Trophoblast cell (in vitro differentiated cells and primary cell): ENCODE measurements at regions not wholly inside any gene's neighbourhood (a gene's known extent, or its start where the extent isn't known, plus 50 kb on each side); places are given as distances from the start of the nearest gene placed in this dataset.

Experiments
- DNase-seq, 2 donors: peaks; one replicate each; pipeline ENCODE4 v3.0.0-alpha.2; 2016
- H2AFZ ChIP-seq: 2 replicates; pipeline ENCODE4 v1.6.1; 2013; ENCODE audit warnings: low read length, moderate library complexity, mild to moderate bottlenecking; ENCODE audit not compliant: insufficient read depth, poor library complexity
- H2AK5ac ChIP-seq: 2 replicates; pipeline ENCODE4 v1.6.1; 2013; ENCODE audit warnings: mild to moderate bottlenecking, low read length
- H2BK120ac ChIP-seq: 2 replicates; pipeline ENCODE4 v1.6.1; 2013; ENCODE audit warnings: low read length, mild to moderate bottlenecking, moderate library complexity; ENCODE audit not compliant: insufficient read depth, poor library complexity
- H2BK12ac ChIP-seq: 2 replicates; pipeline ENCODE4 v1.6.1; 2013; ENCODE audit warnings: mild to moderate bottlenecking, low read length, moderate library complexity
- H2BK5ac ChIP-seq: 2 replicates; pipeline ENCODE4 v1.6.1; 2013; ENCODE audit warnings: low read length, low read depth, moderate library complexity, mild to moderate bottlenecking; ENCODE audit not compliant: poor library complexity
- H3K14ac ChIP-seq: 2 replicates; pipeline ENCODE4 v1.6.1; 2013; ENCODE audit warnings: mild to moderate bottlenecking, low read length
- H3K18ac ChIP-seq: 2 replicates; pipeline ENCODE4 v1.6.1; 2013; ENCODE audit warnings: mild to moderate bottlenecking, low read length
- H3K23ac ChIP-seq: 2 replicates; pipeline ENCODE4 v1.6.1; 2013; ENCODE audit warnings: low read length
- H3K27ac ChIP-seq: 2 replicates; pipeline ENCODE4 v1.5.1; 2013; ENCODE audit warnings: low read depth, mild to moderate bottlenecking, inconsistent platforms, low read length, moderate library complexity
- H3K27me3 ChIP-seq: 2 replicates; pipeline ENCODE4 v1.6.1; 2013; ENCODE audit warnings: inconsistent platforms, mild to moderate bottlenecking, low read length, moderate library complexity; ENCODE audit not compliant: insufficient read depth
- H3K36me3 ChIP-seq, 2 experiments: 1 replicate in 1 of 2; 2 replicates in 1 of 2; pipeline ENCODE4 v1.6.1; 2013; ENCODE audit warnings: low read length in 2 of 2, mild to moderate bottlenecking in 2 of 2, moderate library complexity in 1 of 2; ENCODE audit not compliant: insufficient read depth in 2 of 2, control insufficient read depth in 1 of 2
- H3K4ac ChIP-seq: 2 replicates; pipeline ENCODE4 v1.6.1; 2013; ENCODE audit warnings: low read depth, mild to moderate bottlenecking, low read length, moderate library complexity
- H3K4me1 ChIP-seq, 2 experiments: 1 replicate in 1 of 2; 2 replicates in 1 of 2; pipeline ENCODE4 v1.6.1; 2013; ENCODE audit warnings: low read length in 2 of 2, mild to moderate bottlenecking in 2 of 2, moderate library complexity in 1 of 2; ENCODE audit not compliant: insufficient read depth in 2 of 2, control insufficient read depth in 1 of 2
- H3K4me2 ChIP-seq: 2 replicates; pipeline ENCODE4 v1.6.1; 2013; ENCODE audit warnings: inconsistent platforms, mild to moderate bottlenecking, low read length, moderate library complexity
- H3K4me3 ChIP-seq: 2 replicates; pipeline ENCODE4 v1.5.1; 2013; ENCODE audit warnings: mild to moderate bottlenecking, low read depth, low read length, inconsistent platforms
- H3K79me1 ChIP-seq: one replicate; pipeline ENCODE4 v1.6.1; 2013; ENCODE audit warnings: low read length
- H3K79me2 ChIP-seq: 2 replicates; pipeline ENCODE4 v1.6.1; 2013; ENCODE audit warnings: low read length, mild to moderate bottlenecking; ENCODE audit not compliant: control insufficient read depth, insufficient read depth, poor library complexity
- H3K9ac ChIP-seq: 2 replicates; pipeline ENCODE4 v1.6.1; 2013; ENCODE audit warnings: mild to moderate bottlenecking, low read length
- H3K9me3 ChIP-seq: 2 replicates; pipeline ENCODE4 v1.6.1; 2013; ENCODE audit warnings: low read depth, mild to moderate bottlenecking, control low read depth, inconsistent platforms, low read length; ENCODE audit not compliant: insufficient read depth
- H4K12ac ChIP-seq: 2 replicates; pipeline ENCODE4 v1.6.1; 2013; ENCODE audit warnings: low read depth, mild to moderate bottlenecking, low read length, moderate library complexity
- H4K8ac ChIP-seq: 2 replicates; pipeline ENCODE4 v1.6.1; 2013; ENCODE audit warnings: low read depth, mild to moderate bottlenecking, low read length, moderate library complexity
- H4K91ac ChIP-seq: one replicate; pipeline ENCODE4 v1.6.1; 2013; ENCODE audit warnings: low read depth, mild to moderate bottlenecking, low read length, moderate library complexity
- WGBS: extraction: QIAGEN DNeasy Blood & Tissue Kit; methylation state at CpG from one replicate; pipeline ENCODE4 v1.1.7; 2013; ENCODE audit warnings: missing lambda C conversion rate; ENCODE audit not compliant: insufficient read length, insufficient coverage; ENCODE audit errors: extremely low coverage; 5-methylcytosine and 5-hydroxymethylcytosine counted together

- Histone ChIP-seq H2BK12ac (no peak overlapping the region), H3K36me3 (no peaks in the 10 kb centered on the region), H4K12ac (no peak overlapping the region), H3K9ac (no peak overlapping the region), H3K79me2 (no peaks in the 10 kb centered on the region), H4K8ac (no peak overlapping the region), H3K27ac (no peak overlapping the region), H3K4ac (no peak overlapping the region), H3K4me1 (no peaks in the 10 kb centered on the region), H2BK5ac (no peak overlapping the region), H2BK120ac (no peak overlapping the region), H3K23ac (no peak overlapping the region), H3K9me3 (peaks cover 2% of the 10 kb centered on the region), H3K18ac (no peak overlapping the region), H3K27me3 (no peaks in the 10 kb centered on the region), H4K91ac (no peak overlapping the region), H3K4me3 (no peak overlapping the region), H3K79me1 (no peaks in the 10 kb centered on the region), H2AK5ac (no peak overlapping the region), H2AFZ (no peak overlapping the region), H3K4me2 (no peak overlapping the region), H3K14ac (no peak overlapping the region)
- WGBS: no CpG with 5 or more reads among the region's 11 CpGs
- no peak for DNase-seq
Observed at GRCh38 chr3:69445024-69445423, 59.1 kb upstream of the FRMD4B start.

- H2BK12ac ChIP-seq: no peak overlapping the region
- no peak overlapping the region for H3K9ac ChIP-seq
- no peak for DNase-seq
- no peak overlapping the region for H2AK5ac ChIP-seq
- H3K9me3 ChIP-seq: peaks cover 2% of the 10 kb centered on the region
- no peak overlapping the region for H2BK5ac ChIP-seq
- no peaks in the 10 kb centered on the region for H3K36me3 ChIP-seq
- no peak overlapping the region for H3K4me3 ChIP-seq
- no peak overlapping the region for H3K14ac ChIP-seq
- H3K18ac ChIP-seq: no peak overlapping the region
- H3K79me2 ChIP-seq: no peaks in the 10 kb centered on the region
- H2AFZ ChIP-seq: no peak overlapping the region
- no peak overlapping the region for H4K12ac ChIP-seq
- H3K23ac ChIP-seq: no peak overlapping the region
- H3K27me3 ChIP-seq: no peaks in the 10 kb centered on the region
- no peak overlapping the region for H4K91ac ChIP-seq
- H3K27ac ChIP-seq: no peak overlapping the region
- H3K79me1 ChIP-seq: no peaks in the 10 kb centered on the region
- H3K4me1 ChIP-seq: no peaks in the 10 kb centered on the region
- no peak overlapping the region for H2BK120ac ChIP-seq
- no peak overlapping the region for H3K4ac ChIP-seq
- no peak overlapping the region for H3K4me2 ChIP-seq
- H4K8ac ChIP-seq: no peak overlapping the region
Observed at GRCh38 chr3:69443457-69443920, 57.6 kb upstream of the FRMD4B start.

GRCh38 chr3:69442771-69443311 lies 57.0 kb upstream of the FRMD4B start:
- H3K14ac ChIP-seq: no peak overlapping the region
- H3K79me2 ChIP-seq: no peaks in the 10 kb centered on the region
- H3K9ac ChIP-seq: no peak overlapping the region
- DNase-seq: no peak
- peaks cover 2% of the 10 kb centered on the region for H3K9me3 ChIP-seq
- H2BK12ac ChIP-seq: no peak overlapping the region
- H4K8ac ChIP-seq: no peak overlapping the region
- no peak overlapping the region for H3K4me2 ChIP-seq
- H3K18ac ChIP-seq: no peak overlapping the region
- no peak overlapping the region for H3K23ac ChIP-seq
- H4K12ac ChIP-seq: no peak overlapping the region
- H2BK120ac ChIP-seq: no peak overlapping the region
- no peaks in the 10 kb centered on the region for H3K79me1 ChIP-seq
- H3K4me1 ChIP-seq: no peaks in the 10 kb centered on the region
- no peaks in the 10 kb centered on the region for H3K27me3 ChIP-seq
- H3K4ac ChIP-seq: no peak overlapping the region
- H3K4me3 ChIP-seq: no peak overlapping the region
- WGBS: no CpG with 5 or more reads among the region's 2 CpGs
- H3K36me3 ChIP-seq: no peaks in the 10 kb centered on the region
- no peak overlapping the region for H4K91ac ChIP-seq
- H2AFZ ChIP-seq: no peak overlapping the region
- H2AK5ac ChIP-seq: no peak overlapping the region
- H3K27ac ChIP-seq: no peak overlapping the region
- no peak overlapping the region for H2BK5ac ChIP-seq

- no CpG with 5 or more reads among the region's 2 CpGs for WGBS
- no peak overlapping the region for H3K4ac ChIP-seq
Observed at GRCh38 chr3:69441732-69442131, 55.8 kb upstream of the FRMD4B start.

More at GRCh38 chr3:69441732-69442131, 55.8 kb upstream of the FRMD4B start:
- no peak overlapping the region for H4K91ac ChIP-seq
- peaks cover 2% of the 10 kb centered on the region for H3K9me3 ChIP-seq
- H3K79me2 ChIP-seq: no peaks in the 10 kb centered on the region
- H2BK5ac ChIP-seq: no peak overlapping the region
- no peak overlapping the region for H2BK12ac ChIP-seq
- H3K23ac ChIP-seq: no peak overlapping the region
- no peak overlapping the region for H4K12ac ChIP-seq
- H3K14ac ChIP-seq: no peak overlapping the region
- H3K9ac ChIP-seq: no peak overlapping the region
- no peak overlapping the region for H2AK5ac ChIP-seq
- no peaks in the 10 kb centered on the region for H3K36me3 ChIP-seq
- no peak overlapping the region for H3K4me2 ChIP-seq
- H3K27ac ChIP-seq: no peak overlapping the region
- H3K4me3 ChIP-seq: no peak overlapping the region
- H4K8ac ChIP-seq: no peak overlapping the region
- peak in 1 of 2 donors; percentile 54 for DNase-seq
- H3K4me1 ChIP-seq: no peaks in the 10 kb centered on the region
- no peak overlapping the region for H2AFZ ChIP-seq
- no peak overlapping the region for H3K18ac ChIP-seq
- no peaks in the 10 kb centered on the region for H3K27me3 ChIP-seq
- no peak overlapping the region for H2BK120ac ChIP-seq
- H3K79me1 ChIP-seq: no peaks in the 10 kb centered on the region
